GM18909 (cell line): ENCODE measurements at regions not wholly inside any gene's neighbourhood (a gene's known extent, or its start where the extent isn't known, plus 50 kb on each side); places are given as distances from the start of the nearest gene placed in this dataset.
"Not testable (repeated sequence)": the region's sequence is repeated elsewhere in the genome, so short reads cannot be mapped to it uniquely, and the experiment has no call there.

Experiments used
- ATAC-seq: cut with Tn5 transposase; IDR thresholded peaks from one replicate; pipeline ENCODE4 v1.9.1; 2021; ENCODE audit warnings: mild to moderate bottlenecking; ENCODE audit not compliant: unreplicated experiment, poor library complexity

DNA sequence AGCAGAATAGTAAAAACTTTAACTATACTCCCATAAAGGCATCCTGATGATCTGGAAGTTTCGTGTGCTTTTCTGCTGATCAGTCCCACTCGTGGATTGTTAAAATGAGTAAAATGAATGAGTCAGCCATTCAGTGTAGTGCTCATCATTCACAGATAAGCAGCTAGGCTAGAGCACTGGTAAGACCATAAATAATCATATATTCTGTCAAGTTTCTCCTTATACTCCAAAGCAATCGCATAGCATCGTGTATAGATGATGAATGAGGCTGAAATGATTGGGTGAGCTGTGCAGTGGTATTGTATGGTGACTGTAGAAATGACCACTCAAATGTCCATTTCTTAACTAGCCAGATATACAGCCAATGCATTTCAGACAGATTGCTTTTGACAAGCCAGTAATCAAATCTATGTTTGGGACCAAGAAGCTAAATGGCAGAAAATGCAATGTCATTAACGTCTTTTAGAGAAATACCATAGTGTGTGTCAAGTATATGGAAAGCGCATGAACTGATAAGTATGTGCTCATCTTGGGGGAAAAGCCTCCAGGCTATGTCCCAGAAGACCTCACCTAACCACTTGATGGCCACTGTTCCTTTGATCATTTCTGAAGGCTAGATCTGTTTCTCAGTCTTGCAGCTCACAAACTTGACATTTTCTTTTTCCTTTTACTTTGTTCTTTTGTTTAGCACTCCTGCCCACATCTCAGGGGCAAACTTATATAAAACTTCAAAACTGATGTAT is 227.2 kb upstream of the FAM3C start:
- no peak for ATAC-seq

- ATAC-seq = no peak
These were observed 225.8 kb upstream of the FAM3C start for GRCh38 chr7:121621937-121622336.

GRCh38 chr7:121620953-121621606 is 225.0 kb upstream of the FAM3C start:
- ATAC-seq = no peak

DNA sequence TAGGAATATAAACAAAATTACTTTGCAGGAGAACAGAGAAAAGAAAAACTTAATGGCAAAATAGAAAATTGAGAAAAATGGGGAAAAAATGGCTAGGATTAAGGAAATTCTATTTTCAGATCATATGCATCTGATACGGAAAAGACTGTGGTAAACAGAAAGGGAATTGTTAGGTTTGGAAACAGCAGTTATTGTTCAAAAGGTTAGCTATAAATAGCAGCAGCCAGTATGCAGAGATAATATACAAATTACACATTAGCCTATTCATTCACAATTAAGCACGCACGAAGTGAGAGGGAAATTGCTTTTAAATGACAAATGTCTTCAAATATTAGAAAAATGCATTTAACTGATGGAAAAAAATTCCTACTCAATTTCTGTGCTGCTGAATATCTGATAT is 224.1 kb upstream of the FAM3C start:
- no peak for ATAC-seq

- no peak for ATAC-seq
These were observed 222.1 kb upstream of the FAM3C start for GRCh38 chr7:121618182-121618581.

DNA sequence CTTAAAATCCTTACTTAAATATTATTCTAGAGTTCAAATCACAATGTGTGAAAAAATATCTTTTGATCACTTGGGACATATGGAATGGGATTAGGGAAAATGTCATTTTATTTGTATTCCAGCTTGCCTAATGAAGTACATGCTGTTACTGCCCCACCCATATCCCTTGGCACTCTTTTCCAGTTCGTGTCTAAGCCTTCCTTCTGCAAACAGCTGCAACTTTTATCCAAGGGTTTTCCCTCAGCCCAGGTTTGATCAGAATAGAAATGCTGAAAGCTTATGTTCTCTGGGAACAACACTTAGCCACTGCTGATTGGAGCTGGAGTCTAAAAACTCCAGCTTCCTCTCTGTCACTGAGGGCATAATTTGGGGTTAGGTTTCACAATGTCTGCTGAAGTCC is 214.1 kb upstream of the FAM3C start:
- no peak for ATAC-seq

GRCh38 chr7:121609208-121609607 is 213.1 kb upstream of the FAM3C start:
- ATAC-seq = no peak

- no peak for ATAC-seq
These were observed 212.7 kb upstream of the FAM3C start for GRCh38 chr7:121608785-121609184.

- ATAC-seq = not testable (repeated sequence)
These were observed 212.1 kb upstream of the FAM3C start for GRCh38 chr7:121608183-121608582.

DNA sequence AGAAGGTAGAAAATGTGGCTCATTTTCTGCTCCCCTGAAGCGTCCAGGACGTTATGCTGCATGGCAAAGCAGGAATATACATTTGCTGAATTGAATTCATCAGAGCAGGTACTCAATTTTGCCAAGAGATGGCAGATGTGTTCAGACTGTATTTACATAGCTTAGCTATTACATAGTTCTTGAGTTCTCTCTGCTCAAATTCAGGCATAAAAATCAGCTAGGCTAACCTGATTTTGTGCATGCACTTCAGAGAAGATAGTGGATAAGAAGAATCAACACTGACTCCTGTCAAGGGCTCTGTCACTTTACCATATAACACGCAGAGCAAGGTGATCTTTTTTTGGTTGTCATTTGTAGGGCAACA is 209.2 kb upstream of the FAM3C start:
- no peak for ATAC-seq

DNA sequence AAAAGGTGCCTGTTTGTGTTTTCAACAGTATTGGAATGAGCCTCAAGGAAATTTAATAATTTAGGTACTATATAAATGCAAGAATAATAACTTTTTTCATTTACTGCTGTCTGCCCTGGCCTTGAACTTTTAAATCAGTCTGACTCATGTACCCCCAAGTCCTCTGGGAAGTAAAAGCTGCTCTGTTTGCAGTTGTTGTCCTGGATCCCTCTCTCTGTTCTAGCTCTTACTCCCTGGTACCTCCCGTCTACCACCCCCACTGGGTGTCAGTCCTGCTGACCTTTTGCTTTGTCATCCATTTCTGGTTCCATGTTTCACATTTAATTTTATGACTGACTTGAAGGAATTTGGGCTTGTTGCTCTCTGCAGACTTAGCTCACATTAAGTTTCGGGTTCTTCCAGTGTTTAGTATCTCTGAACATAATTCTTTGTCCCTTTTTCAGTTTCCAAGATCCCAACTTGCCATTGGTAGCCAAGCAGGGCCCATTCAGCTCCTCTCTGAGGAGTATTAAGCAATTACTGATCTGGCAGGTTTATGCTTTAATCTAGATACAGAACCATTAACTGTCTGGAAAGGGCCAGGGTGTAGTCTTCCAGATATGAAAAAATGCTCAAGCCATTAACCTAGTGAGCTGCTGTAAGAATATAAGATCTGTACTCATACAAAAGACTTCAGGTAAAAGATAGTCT is 208.7 kb upstream of the FAM3C start:
- no peak for ATAC-seq

GRCh38 chr7:121603886-121604285 is 207.8 kb upstream of the FAM3C start:
- ATAC-seq = no peak

- ATAC-seq = no peak
These were observed 203.8 kb upstream of the FAM3C start for GRCh38 chr7:121599887-121600286.

DNA sequence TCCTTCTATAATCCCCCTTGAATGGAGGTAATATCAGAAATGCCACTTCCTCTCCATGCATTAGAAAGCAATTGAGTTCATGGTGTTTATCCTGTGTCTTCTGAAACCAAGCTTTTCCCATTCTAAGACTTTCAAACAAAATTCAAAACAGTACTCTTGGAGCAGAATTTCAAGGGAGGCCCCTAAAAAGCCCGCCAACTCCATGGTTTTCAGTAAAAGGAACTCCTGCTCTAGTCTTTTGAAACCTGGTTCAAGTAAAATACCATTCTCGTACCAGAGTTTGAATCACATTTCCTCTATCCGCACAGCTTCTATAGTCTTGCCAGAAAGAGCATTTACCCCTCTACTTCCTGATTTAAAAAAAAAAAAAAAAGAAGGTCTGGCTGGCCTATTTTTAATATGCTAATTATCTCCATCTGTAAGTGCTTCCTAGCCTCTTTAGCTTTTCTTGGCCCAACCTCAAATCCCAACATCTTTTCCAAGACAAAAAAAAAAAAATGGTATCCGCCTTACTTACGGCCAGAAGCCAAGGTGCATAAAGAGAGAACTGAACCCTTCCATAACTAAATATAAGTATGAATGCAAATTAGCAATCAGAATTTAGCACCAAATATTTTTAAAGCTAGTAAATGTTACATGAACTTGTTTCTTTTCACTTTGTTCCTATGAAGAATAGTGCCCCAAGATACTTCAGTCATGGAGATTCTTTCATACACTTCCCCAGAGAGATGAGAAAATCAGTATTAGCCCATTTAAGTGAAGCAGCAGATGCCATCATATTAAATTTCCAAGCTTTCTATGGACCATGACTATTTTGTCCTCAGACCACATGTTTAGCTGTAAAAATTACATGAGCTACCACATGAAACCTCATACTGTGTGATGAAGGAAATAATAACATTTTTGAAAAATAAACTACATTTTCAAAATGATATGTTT is 199.9 kb upstream of the FAM3C start:
- no peak for ATAC-seq

GRCh38 chr7:121591926-121592325 is 195.8 kb upstream of the FAM3C start:
- ATAC-seq = no peak

GRCh38 chr7:121587435-121587834 is 191.3 kb upstream of the FAM3C start:
- ATAC-seq = no peak

GRCh38 chr7:121582258-121582657 is 186.2 kb upstream of the FAM3C start:
- no peak for ATAC-seq

DNA sequence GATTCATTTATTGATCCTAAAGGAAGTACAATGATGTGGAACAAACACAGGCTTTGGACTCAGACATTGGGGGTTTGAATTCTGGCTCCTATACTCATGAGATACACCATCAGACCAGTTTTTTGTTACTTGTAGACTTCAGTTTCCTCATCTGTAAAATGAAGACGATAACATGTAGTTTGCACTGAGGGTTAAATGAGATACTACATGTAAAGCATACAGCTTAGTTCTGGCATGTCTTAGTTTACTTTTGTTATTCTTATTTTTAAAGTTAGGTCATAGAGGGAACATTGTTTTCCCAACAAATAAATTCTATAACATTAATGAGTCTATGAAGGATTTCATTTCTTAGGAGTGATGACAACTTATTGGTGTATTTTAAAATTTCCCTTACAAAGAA is 183.5 kb upstream of the FAM3C start:
- ATAC-seq = no peak

DNA sequence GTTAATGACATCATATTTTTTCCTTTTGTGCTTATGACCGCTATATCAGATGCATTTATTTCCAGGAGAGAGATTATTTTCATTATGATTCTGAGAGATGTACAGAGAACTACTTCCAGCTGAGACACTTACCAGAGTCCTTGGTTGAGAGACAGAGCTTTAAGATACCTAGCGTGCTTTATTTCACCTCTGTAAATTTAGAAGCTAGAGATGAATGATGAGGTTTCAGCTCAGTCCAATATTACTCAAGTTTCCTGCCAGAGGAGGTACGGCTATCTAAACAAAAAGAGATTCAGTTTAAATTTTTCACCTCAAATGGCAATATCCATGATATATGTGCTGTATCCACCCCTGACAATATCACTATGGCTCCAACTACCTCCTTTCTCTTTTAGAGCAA is 182.6 kb upstream of the FAM3C start:
- no peak for ATAC-seq

GRCh38 chr7:121576148-121576917 is 180.2 kb upstream of the FAM3C start:
- no peak for ATAC-seq
